GM13976 (cell line): ENCODE measurements at regions not wholly inside any gene's neighbourhood (a gene's known extent, or its start where the extent isn't known, plus 50 kb on each side); places are given as distances from the start of the nearest gene placed in this dataset.
A peak's percentile ranks its signal among the peaks of the same experiment; 100 is the strongest.

Experiments used
- DNase-seq: peaks from one replicate; pipeline ENCODE4 v3.0.0; 2012; ENCODE audit warnings: low spot score
- in situ Hi-C: fragments of 300-500 bp; cut with MboI; formaldehyde crosslinking; loops from one replicate; pipeline ENCODE4 v1.12.0; 2022; ENCODE audit warnings: low sequenced_read_pairs, mixed read lengths, inconsistent platforms; ENCODE audit not compliant: unreplicated experiment
- TF ChIP-seq, protein P1 (sequence below): IDR thresholded peaks from 2 replicates; pipeline ENCODE4 v1.5.1; 2012; ENCODE audit warnings: borderline replicate concordance, mild to moderate bottlenecking; ENCODE audit not compliant: insufficient read depth; ENCODE audit errors: extremely low read depth, missing control alignments, control extremely low read depth

DNA sequence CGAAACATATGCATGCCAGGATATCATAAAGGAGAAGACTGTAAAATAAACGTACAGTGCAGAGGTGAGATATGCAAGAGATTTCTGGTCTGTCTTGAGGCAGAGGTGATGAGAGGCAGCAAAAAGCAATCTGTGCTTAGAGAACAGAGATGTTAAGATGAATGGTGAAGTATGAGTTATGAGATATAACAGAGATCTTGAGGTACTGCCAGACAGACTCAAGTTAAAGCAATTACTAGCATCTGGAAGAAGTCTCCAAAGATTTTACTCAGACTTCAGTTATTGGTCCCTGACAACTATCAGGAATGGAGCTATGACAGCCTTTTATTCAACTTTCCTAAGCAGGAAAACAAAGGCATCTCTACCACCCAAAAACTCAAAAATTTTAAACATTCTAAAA, 122.8 kb upstream of the DST start:
- in situ Hi-C loops: loop anchor here (10.0 kb wide), 1 partner anchor 79 kb away; no protein-coding TSS in a partner anchor
- TF ChIP-seq, protein P1, sequence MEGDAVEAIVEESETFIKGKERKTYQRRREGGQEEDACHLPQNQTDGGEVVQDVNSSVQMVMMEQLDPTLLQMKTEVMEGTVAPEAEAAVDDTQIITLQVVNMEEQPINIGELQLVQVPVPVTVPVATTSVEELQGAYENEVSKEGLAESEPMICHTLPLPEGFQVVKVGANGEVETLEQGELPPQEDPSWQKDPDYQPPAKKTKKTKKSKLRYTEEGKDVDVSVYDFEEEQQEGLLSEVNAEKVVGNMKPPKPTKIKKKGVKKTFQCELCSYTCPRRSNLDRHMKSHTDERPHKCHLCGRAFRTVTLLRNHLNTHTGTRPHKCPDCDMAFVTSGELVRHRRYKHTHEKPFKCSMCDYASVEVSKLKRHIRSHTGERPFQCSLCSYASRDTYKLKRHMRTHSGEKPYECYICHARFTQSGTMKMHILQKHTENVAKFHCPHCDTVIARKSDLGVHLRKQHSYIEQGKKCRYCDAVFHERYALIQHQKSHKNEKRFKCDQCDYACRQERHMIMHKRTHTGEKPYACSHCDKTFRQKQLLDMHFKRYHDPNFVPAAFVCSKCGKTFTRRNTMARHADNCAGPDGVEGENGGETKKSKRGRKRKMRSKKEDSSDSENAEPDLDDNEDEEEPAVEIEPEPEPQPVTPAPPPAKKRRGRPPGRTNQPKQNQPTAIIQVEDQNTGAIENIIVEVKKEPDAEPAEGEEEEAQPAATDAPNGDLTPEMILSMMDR: no peak
- DNase-seq: no peak

DNA sequence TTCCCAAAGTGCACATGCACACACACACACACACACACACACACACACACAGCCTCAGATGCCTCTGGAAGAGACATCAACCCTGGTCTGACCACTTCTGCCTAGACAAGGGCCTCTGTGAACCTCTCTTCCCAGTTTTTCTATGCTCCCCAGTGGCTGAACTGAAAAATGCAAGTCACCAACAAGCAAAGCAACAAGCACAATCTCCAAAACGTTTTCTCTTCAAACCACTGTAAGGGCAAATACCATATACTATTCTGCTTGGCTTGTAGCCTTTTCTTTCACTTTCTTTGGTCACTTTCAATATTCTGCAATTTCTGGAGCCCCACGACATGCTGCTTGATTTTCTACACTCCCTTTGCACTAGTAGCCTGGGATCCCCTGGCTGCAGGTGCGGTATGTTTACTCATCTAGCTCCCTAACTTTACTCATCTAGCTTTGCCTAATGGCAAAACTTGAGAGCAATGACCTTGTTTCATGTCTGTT, 121.4 kb upstream of the DST start:
- TF ChIP-seq, protein P1: peak; percentile 26
- DNase-seq: no peak
- in situ Hi-C loops: loop anchor here (10.0 kb wide), 1 partner anchor 81 kb away; no protein-coding TSS in a partner anchor

GRCh38 chr6:56761651-56762050, 119.0 kb upstream of the DST start:
- TF ChIP-seq, protein P1: no peak
- in situ Hi-C loops: loop anchor here (10.0 kb wide), 1 partner anchor 83 kb away; no protein-coding TSS in a partner anchor
- no peak for DNase-seq

GRCh38 chr6:56760842-56761241, 118.2 kb upstream of the DST start:
- in situ Hi-C loops: loop anchor here (10.0 kb wide), 1 partner anchor 84 kb away; no protein-coding TSS in a partner anchor
- TF ChIP-seq, protein P1: no peak
- DNase-seq: no peak

DNA sequence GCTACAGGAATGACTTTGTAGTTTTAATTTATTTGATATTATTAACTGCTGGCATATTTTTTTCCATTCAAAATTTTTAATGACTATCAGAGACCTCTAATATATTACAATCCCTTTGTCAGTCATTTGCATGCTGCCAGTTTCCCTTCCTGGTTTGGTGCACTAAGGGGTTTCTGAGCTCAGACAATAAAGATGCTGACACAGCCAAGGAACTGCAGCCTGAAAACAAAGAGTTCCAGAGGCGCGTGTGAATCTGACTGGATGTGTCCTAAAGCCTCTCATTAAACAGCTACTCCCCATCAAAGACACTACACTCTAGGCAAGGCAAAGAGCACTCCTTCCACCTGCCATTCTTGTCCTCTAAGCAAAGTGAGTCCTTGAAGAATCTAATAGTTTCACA, 116.8 kb upstream of the DST start:
- TF ChIP-seq, protein P1: no peak
- in situ Hi-C loops: no loop called here
- DNase-seq: no peak

GRCh38 chr6:56758553-56758952, 115.9 kb upstream of the DST start:
- no peak for DNase-seq
- TF ChIP-seq, protein P1: no peak
- in situ Hi-C loops: no loop called here
